GM10248 (cell line): ENCODE measurements at regions not wholly inside any gene's neighbourhood (a gene's known extent, or its start where the extent isn't known, plus 50 kb on each side); places are given as distances from the start of the nearest gene placed in this dataset.

Experiments used
- CTCF ChIA-PET: fragments of 300-600 bp; sonication (Branson Sonifier 250); formaldehyde crosslinking; extraction: SDS; loops from one replicate; lab custom pipeline; 2021; ENCODE audit warnings: antibody characterized with exemption; lab: Yijun Ruan, JAX
- POLR2A ChIA-PET: fragments of 350-650 bp; sonication (Branson Sonifier 250); formaldehyde crosslinking; extraction: SDS; loops from one replicate; lab custom pipeline; 2020; ENCODE audit warnings: antibody characterized with exemption; lab: Yijun Ruan, JAX
- DNase-seq: peaks from one replicate; pipeline ENCODE4 v3.0.0; 2012; ENCODE audit errors: extremely low spot score
- TF ChIP-seq, protein P1 (sequence below): IDR thresholded peaks from 2 replicates; pipeline ENCODE4 v1.5.1; 2012; ENCODE audit warnings: mild to moderate bottlenecking, low read depth; ENCODE audit errors: extremely low read depth, missing control alignments, control extremely low read depth

DNA sequence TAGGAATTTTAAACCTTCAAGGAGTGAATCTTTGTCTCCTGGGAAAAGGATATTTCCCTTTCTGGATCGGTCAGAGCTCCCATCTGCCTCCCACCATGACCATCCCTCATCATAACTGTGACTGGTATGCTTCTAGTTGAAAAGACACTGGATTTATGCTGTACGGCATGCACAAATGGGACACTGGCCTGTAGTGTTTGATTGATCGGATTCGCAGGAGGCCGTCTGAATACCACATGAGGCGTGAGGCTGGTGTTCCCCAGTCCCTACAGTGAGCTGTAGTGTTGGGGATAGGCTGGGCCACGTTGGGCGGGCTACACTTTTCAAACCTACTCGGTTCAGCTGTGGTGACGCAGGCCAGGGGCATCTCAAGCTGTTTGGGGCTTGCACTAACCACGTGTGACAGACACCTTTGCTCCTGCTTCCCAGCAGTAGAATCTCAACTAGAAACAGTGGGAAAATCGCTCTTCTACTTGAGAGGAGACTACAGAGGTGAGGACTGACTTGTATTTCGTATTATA lies 101.8 kb downstream of the MID1IP1 start:
- no peak for DNase-seq
- ChIA-PET POLR2A (no interaction called here), CTCF (no interaction called here)
- TF ChIP-seq, protein P1, sequence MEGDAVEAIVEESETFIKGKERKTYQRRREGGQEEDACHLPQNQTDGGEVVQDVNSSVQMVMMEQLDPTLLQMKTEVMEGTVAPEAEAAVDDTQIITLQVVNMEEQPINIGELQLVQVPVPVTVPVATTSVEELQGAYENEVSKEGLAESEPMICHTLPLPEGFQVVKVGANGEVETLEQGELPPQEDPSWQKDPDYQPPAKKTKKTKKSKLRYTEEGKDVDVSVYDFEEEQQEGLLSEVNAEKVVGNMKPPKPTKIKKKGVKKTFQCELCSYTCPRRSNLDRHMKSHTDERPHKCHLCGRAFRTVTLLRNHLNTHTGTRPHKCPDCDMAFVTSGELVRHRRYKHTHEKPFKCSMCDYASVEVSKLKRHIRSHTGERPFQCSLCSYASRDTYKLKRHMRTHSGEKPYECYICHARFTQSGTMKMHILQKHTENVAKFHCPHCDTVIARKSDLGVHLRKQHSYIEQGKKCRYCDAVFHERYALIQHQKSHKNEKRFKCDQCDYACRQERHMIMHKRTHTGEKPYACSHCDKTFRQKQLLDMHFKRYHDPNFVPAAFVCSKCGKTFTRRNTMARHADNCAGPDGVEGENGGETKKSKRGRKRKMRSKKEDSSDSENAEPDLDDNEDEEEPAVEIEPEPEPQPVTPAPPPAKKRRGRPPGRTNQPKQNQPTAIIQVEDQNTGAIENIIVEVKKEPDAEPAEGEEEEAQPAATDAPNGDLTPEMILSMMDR: no peak

DNA sequence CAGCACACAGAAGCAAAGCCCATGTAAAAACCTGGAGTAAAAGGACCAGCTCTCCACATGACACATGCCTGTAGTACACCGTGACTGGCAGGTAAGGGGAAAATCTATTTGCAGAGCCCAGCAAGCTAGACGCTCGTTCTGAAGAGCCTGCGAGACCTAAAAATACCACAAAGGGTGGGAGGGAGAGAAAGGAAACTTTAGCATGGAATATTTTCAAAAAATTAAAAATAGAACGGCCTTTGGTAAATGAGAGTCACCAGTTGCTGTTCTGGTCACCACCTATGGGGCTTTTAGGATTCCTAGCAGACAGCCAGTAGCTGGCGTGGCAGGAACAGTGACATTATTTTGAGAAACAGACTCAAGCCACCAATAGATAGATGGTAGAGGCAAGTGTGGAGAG lies 115.5 kb downstream of the MID1IP1 start:
- DNase-seq: no peak
- TF ChIP-seq, protein P1: no peak
- CTCF ChIA-PET: interaction anchor here (1.4 kb wide), 1 partner anchor 9 kb away, joined by 3 read pairs; no protein-coding TSS in a partner anchor
- POLR2A ChIA-PET: no interaction called here

DNA sequence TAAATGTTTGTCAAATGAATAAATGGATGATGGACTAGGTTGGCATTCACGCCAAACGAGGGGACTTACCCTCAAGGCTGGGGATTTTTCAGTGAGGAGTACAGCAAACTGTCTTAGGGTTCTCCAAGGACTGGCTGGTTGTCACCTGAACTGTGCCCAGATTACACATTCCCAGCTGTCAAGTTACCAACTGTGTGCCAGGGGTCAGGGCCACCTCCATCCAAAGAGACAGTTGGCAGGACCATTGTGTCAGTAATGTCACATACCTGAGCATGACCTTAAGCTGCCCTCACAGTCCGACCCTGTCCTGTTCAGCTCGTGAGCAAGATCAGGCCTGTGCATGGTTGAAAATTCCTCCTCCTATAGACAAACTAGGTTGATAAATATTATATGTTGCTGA lies 116.7 kb downstream of the MID1IP1 start:
- DNase-seq: no peak
- TF ChIP-seq, protein P1: no peak
- CTCF ChIA-PET: interaction anchor here (1.4 kb wide), 1 partner anchor 8 kb away, joined by 3 read pairs; no protein-coding TSS in a partner anchor
- POLR2A ChIA-PET: no interaction called here

DNA sequence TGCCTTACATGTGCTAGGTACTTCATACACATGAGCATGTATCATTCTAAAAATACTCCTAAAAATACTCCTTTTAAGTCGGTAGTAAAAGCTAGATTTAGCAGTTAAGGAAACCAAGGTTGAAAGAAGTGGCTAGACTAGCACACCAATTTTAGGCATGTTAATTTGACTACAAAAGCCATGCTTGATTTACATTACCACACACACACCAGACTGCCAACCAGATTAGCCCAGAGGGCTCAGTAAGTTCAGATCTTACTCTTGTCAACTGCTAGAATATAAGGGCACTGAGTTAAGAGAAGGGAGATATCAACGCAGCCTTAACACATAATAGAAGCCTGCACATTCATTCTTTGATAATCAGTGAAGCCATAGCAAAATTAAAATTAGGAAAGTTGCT lies 117.9 kb downstream of the MID1IP1 start:
- TF ChIP-seq, protein P1: no peak
- POLR2A ChIA-PET: interaction anchor here (1.0 kb wide), 1 partner anchor 40 kb away, joined by 4 read pairs; no protein-coding TSS in a partner anchor
- no peak for DNase-seq
- CTCF ChIA-PET: no interaction called here

DNA sequence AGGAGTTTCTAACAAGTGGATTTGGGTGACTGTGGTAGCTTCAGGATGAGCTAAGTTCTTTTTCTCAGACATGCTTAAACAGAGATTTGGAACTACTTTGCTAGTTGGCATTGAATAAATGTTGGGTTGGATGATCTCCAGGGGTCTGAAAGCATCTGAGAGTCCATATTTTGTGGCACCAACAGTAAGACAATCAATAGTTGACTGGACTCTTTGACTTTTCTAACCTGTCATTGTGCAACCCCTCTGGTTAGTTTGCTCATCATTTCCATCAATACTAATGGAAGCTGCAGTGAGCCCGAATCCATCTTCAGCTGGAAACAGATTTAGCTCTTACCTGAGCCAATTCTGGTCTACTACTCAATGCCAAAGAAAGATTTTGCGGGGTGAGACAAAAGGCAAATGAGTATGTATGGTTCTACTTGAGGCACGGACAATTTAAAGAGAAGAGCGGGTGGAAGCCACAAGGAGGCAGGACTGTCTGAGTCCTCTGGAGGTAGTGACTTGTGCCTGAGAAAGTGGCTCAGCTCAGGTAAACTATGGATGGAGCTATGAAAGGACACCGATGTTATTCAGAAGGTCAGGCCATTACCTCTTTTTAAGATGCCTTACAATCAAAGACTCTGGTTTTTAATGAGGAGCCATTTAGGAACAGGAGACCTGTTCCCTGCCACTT lies 118.7 kb downstream of the MID1IP1 start:
- CTCF ChIA-PET: interaction anchor here (1.1 kb wide), 1 partner anchor 21 kb away, joined by 3 read pairs; no protein-coding TSS in a partner anchor
- DNase-seq: no peak
- POLR2A ChIA-PET: no interaction called here
- TF ChIP-seq, protein P1: no peak

DNA sequence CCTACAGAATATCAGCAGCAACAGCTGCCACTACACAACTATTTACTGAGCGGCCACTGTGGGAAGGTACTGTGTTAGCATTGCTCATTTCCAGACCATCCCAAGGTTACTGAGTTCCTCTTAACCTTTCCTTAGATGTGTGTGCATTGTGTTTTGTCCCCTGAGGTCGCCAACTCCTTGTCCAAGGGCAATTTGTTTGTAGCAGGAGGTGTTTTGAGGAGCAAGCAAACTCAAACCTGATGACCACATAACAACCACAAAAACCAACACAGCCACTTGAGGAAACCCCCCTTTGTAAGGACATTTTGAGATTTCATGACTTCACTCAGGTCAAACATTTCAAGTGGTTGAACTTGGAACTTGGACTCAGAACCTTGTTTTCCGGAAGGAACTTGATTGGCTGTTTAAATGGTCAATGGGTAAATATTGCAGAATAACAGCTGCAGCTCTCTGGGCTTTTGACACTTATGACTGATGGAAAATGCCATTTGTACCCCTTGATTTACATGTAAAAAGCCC lies 122.3 kb downstream of the MID1IP1 start:
- ChIA-PET CTCF (interaction anchor here (1.7 kb wide), 1 partner anchor 11 kb away, joined by 3 read pairs; no protein-coding TSS in a partner anchor), POLR2A (no interaction called here)
- TF ChIP-seq, protein P1: no peak
- no peak for DNase-seq
